ENCODE measurements at regions not wholly inside any gene's neighbourhood (a gene's known extent, or its start where the extent isn't known, plus 50 kb on each side); places are given as distances from the start of the nearest gene placed in this dataset.

- no peak for TF ChIP-seq RARB (CRISPR knock-in tag; IDR thresholded peaks at IDR 0.05)
- no peak for TF ChIP-seq SNAI2 (CRISPR knock-in tag; IDR thresholded peaks at IDR 0.05)
- TF ChIP-seq ISL1 (CRISPR knock-in tag; IDR thresholded peaks at IDR 0.05), result no peak
- no peak for TF ChIP-seq PATZ1 (CRISPR knock-in tag; IDR thresholded peaks at IDR 0.05; ENCODE audit: borderline replicate concordance)
- no peak for TF ChIP-seq ZNF565 (CRISPR knock-in tag; conservative IDR thresholded peaks at IDR 0.05; ENCODE audit: low read depth)
- TF ChIP-seq GLIS3 (CRISPR knock-in tag; IDR thresholded peaks at IDR 0.05), result no peak
- TF ChIP-seq CREB5 (CRISPR knock-in tag; IDR thresholded peaks at IDR 0.05; ENCODE audit: low read depth), result no peak
- no peak for TF ChIP-seq ZNF8 (CRISPR knock-in tag; IDR thresholded peaks at IDR 0.05)
- TF ChIP-seq TCF4 (CRISPR knock-in tag; IDR thresholded peaks at IDR 0.05; ENCODE audit: borderline replicate concordance), result no peak
- TF ChIP-seq ZC3H10 (CRISPR knock-in tag; IDR thresholded peaks at IDR 0.05), result no peak
- ATAC-seq, result no peak
Observed at GRCh38 chr1:25024615-25025350, 94.7 kb upstream of the RUNX3 start.

- no peak for TF ChIP-seq TSHZ2 (CRISPR knock-in tag; IDR thresholded peaks at IDR 0.05)
- TF ChIP-seq PATZ1 (CRISPR knock-in tag; IDR thresholded peaks at IDR 0.05; ENCODE audit: borderline replicate concordance), result no peak
- TF ChIP-seq ZNF70 (CRISPR knock-in tag; IDR thresholded peaks at IDR 0.05), result no peak
- no peak for TF ChIP-seq ZNF8 (CRISPR knock-in tag; IDR thresholded peaks at IDR 0.05)
- TF ChIP-seq ESRRG (CRISPR knock-in tag; IDR thresholded peaks at IDR 0.05), result no peak
- no peak for TF ChIP-seq GLIS3 (CRISPR knock-in tag; IDR thresholded peaks at IDR 0.05)
- TF ChIP-seq ZFP30 (CRISPR knock-in tag; IDR thresholded peaks at IDR 0.05), result no peak
- no peak for TF ChIP-seq ZNF565 (CRISPR knock-in tag; conservative IDR thresholded peaks at IDR 0.05; ENCODE audit: low read depth)
- TF ChIP-seq CSRNP3 (CRISPR knock-in tag; IDR thresholded peaks at IDR 0.05), result no peak
- TF ChIP-seq POU6F1 (CRISPR knock-in tag; IDR thresholded peaks at IDR 0.05; ENCODE audit: borderline replicate concordance, low read depth), result no peak
- TF ChIP-seq ISL1 (CRISPR knock-in tag; IDR thresholded peaks at IDR 0.05), result no peak
- no peak for TF ChIP-seq PPARA (CRISPR knock-in tag; IDR thresholded peaks at IDR 0.05; ENCODE audit: borderline replicate concordance)
- no peak for TF ChIP-seq TOX (CRISPR knock-in tag; IDR thresholded peaks at IDR 0.05; ENCODE audit: borderline replicate concordance)
- no peak for ATAC-seq
Observed at GRCh38 chr1:25023826-25024225, 93.8 kb upstream of the RUNX3 start.
